ENCODE measurements at regions not wholly inside any gene's neighbourhood (a gene's known extent, or its start where the extent isn't known, plus 50 kb on each side); places are given as distances from the start of the nearest gene placed in this dataset.

DNA sequence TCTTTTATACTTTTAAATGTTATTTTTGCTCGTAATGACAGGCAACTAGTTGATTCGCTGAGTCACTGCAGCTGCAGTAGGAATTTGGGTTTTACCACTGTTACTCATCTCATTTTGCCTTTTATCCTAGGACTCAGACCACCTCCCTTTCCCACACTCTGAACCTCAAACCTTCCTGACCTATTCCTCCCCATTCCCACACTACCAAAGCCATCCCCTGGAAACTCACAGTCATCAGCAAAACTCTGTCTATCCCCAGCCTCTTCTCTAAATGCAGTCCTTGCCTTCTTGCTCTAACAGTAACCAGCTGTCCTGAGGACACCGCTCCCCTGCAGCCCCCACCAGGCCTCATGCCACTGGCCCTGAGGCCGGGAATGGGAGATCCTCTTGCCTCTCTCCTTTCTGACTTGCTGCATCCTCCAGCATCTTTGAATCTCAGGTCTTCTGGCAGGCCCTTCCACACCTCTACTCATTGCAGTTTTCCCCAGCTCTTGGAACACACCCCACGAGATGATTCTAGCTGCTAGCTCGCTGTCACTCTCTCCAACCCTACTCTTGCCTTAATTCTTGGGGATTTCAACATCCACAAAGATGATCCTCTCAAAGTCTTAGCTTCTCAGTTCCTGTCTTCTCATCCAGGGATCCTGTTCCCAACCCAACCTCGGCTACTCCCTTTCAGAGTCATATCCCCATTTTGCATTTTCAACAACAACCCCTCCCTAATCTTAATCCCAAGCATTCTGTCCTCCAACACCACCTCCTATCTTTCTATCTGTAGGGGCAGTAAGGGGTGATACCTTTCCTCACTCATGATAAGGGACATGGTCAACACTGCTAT, 55.9 kb upstream of the C3orf80 start:
- H3K4me2 ChIP-seq (ENCODE audit: low read length): no peak overlapping the region
- ChIA-PET CTCF (ENCODE audit: unreplicated experiment) (no interaction called here), POLR2A (no interaction called here)
- no peak overlapping the region for H3K27ac ChIP-seq (ENCODE audit: low read depth, low read length, poor library complexity, severe bottlenecking)
- no peak for DNase-seq (ENCODE audit: low spot score)
- no peaks in the 10 kb centered on the region for H3K36me3 ChIP-seq (ENCODE audit: insufficient read depth, low read length)
- H2AFZ ChIP-seq (ENCODE audit: low read length): no peak overlapping the region
- BruUV-seq (replicated peaks): no TSS peak
- H3K4me3 ChIP-seq (ENCODE audit: low read depth, low read length, poor library complexity, severe bottlenecking): no peak overlapping the region
- TF ChIP-seq, protein P1, sequence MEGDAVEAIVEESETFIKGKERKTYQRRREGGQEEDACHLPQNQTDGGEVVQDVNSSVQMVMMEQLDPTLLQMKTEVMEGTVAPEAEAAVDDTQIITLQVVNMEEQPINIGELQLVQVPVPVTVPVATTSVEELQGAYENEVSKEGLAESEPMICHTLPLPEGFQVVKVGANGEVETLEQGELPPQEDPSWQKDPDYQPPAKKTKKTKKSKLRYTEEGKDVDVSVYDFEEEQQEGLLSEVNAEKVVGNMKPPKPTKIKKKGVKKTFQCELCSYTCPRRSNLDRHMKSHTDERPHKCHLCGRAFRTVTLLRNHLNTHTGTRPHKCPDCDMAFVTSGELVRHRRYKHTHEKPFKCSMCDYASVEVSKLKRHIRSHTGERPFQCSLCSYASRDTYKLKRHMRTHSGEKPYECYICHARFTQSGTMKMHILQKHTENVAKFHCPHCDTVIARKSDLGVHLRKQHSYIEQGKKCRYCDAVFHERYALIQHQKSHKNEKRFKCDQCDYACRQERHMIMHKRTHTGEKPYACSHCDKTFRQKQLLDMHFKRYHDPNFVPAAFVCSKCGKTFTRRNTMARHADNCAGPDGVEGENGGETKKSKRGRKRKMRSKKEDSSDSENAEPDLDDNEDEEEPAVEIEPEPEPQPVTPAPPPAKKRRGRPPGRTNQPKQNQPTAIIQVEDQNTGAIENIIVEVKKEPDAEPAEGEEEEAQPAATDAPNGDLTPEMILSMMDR (conservative IDR thresholded peaks at IDR 0.05; ENCODE audit: low read length): no peak
- TF ChIP-seq EZH2phosphoT487 (IDR thresholded peaks at IDR 0.05; ENCODE audit: borderline replicate concordance, low read depth, low read length): no peak
- intact Hi-C loops (cut with micrococcal nuclease; ENCODE audit: unreplicated experiment): no loop called here
- no peaks in the 10 kb centered on the region for H4K20me1 ChIP-seq (ENCODE audit: insufficient read depth, low read length)
- H3K79me2 ChIP-seq (ENCODE audit: insufficient read depth, low read depth, low read length): no peaks in the 10 kb centered on the region
- no peaks in the 10 kb centered on the region for H3K9me3 ChIP-seq (ENCODE audit: low read length)
- no peaks in the 10 kb centered on the region for H3K4me1 ChIP-seq (ENCODE audit: insufficient read depth, low read length, poor library complexity, severe bottlenecking)
- H3K9me2 ChIP-seq (ENCODE audit: insufficient read depth, low read length): no peaks in the 10 kb centered on the region

DNA sequence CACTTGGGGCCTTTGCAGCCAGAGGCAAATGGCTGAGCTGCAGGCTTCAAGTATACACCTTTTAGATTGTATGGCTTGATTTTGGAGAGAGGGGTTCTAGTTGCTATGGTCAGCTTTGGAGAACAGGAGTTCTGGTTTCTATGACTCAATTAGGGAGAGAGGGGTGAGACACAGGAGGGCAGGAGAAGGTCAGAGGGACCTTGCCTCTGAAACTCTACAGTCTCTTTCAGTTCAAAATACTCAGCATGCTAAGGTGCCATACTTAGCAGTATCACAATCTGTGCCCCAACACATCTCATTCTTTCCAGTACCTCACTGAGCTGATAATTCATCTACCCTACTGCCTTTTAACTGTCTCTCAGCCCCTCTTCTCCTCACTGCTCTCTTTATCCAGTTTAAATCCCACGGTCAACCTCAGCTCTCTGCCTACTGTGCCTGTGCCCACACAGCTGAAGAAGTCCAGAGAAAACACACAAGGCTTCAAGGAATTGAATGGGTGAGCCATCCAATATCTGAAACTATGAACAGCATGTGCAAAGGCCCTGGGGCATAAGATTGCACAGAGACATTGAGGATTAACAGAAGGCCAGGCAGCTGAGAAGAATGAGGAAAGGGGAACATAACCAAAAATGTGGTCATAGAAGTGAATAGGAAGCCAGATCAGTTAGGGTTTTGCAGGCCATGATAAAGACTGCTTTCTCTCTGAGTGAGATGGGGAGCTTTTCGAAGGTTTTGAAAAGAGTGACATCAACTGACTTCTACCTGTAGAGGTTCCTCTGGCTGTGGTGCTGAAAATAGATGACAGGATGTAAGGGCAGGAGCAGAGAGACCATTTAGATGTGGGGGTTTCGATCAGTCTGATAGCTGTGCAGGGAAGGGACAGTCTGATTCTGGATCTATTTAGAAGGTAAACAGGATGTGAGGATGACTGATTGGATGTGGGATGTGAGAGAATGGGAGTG, 54.5 kb upstream of the C3orf80 start:
- Histone ChIP-seq H4K20me1 (ENCODE audit: insufficient read depth, low read length) (no peaks in the 10 kb centered on the region), H3K9me2 (ENCODE audit: insufficient read depth, low read length) (no peaks in the 10 kb centered on the region), H3K4me2 (ENCODE audit: low read length) (no peak overlapping the region), H3K4me1 (ENCODE audit: insufficient read depth, low read length, poor library complexity, severe bottlenecking) (no peaks in the 10 kb centered on the region), H3K36me3 (ENCODE audit: insufficient read depth, low read length) (no peaks in the 10 kb centered on the region), H3K27ac (ENCODE audit: low read depth, low read length, poor library complexity, severe bottlenecking) (no peak overlapping the region), H3K4me3 (ENCODE audit: low read depth, low read length, poor library complexity, severe bottlenecking) (no peak overlapping the region), H2AFZ (ENCODE audit: low read length) (no peak overlapping the region), H3K79me2 (ENCODE audit: insufficient read depth, low read depth, low read length) (no peaks in the 10 kb centered on the region), H3K9me3 (ENCODE audit: low read length) (no peaks in the 10 kb centered on the region)
- CTCF ChIA-PET (ENCODE audit: unreplicated experiment): interaction anchor here (0.6 kb wide), 1 partner anchor 1447 kb away, joined by 3 read pairs; no protein-coding TSS in a partner anchor
- no peak for TF ChIP-seq EZH2phosphoT487 (IDR thresholded peaks at IDR 0.05; ENCODE audit: borderline replicate concordance, low read depth, low read length)
- TF ChIP-seq, protein P1 (conservative IDR thresholded peaks at IDR 0.05; ENCODE audit: low read length): no peak
- no TSS peak for BruUV-seq (replicated peaks)
- POLR2A ChIA-PET: interaction anchor here (0.6 to 0.8 kb wide), 2 partner anchors 77 to 545 kb away, joined by 3 read pairs; no protein-coding TSS in a partner anchor
- intact Hi-C loops (cut with micrococcal nuclease; ENCODE audit: unreplicated experiment): no loop called here
- no peak for DNase-seq (ENCODE audit: low spot score)
